ENCODE measurements at regions not wholly inside any gene's neighbourhood (a gene's known extent, or its start where the extent isn't known, plus 50 kb on each side); places are given as distances from the start of the nearest gene placed in this dataset.

DNA sequence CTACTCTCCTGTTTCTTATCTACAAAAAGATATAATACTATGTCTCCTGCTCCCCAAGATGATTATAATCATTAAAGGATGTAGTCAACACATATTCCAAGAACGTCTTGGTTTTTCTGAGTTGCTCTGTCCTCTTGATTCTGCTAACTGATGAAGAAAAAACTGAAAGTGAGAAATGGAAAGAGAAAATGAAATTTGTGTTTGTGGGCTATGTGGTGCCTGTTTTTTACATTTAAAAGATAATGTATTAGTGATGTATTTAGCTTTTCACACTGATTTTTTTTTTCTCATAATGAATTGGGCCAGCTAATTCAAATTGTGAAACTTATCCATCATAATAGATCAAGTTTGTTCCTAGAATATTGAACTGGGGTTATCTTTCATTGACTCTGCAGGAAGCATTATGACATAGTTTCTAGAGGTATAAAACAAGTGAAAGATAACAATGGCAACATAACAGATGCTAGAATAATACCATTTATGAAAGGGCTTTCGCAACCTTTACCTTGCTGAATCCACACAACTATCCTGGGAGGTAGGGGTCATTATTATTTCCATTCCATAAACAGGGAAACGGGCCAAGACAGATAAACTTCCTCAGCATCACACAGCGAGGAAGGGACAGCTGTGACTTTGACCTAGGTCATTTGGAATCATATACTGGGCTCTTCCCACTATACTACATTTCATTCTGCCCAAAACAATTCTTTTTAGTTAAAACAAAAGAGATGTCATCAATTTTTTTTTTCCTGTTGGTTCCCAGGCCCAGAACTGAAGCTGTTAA lies 336.7 kb downstream of the GJA1 start:
- no peak overlapping the region for H3K9ac ChIP-seq (ENCODE audit: low read length in 3 of 3)
- H3K27me3 ChIP-seq (ENCODE audit: control insufficient read depth, insufficient read depth, low read length), result no peaks in the 10 kb centered on the region
- no peaks in the 10 kb centered on the region for H3K9me3 ChIP-seq (ENCODE audit: control insufficient read depth in 2 of 3, insufficient read depth in 1 of 3, low read length in 3 of 3)
- H3K4me3 ChIP-seq (ENCODE audit: low read length in 3 of 3), result no peak overlapping the region
- H3K36me3 ChIP-seq (ENCODE audit: control insufficient read depth in 2 of 3, insufficient read depth in 3 of 3, low read length in 3 of 3), result no peaks in the 10 kb centered on the region
- no peak overlapping the region for H3K27ac ChIP-seq (ENCODE audit: low read depth in 2 of 2, low read length in 2 of 2)
- DNase-seq (peak in 1 of 5 donors; percentile 34), FAIRE-seq (no peak)
- H3K4me1 ChIP-seq (ENCODE audit: control insufficient read depth in 2 of 3, insufficient read depth in 2 of 3, low read depth in 1 of 3, low read length in 3 of 3), result no peaks in the 10 kb centered on the region
- TF ChIP-seq, protein P1, sequence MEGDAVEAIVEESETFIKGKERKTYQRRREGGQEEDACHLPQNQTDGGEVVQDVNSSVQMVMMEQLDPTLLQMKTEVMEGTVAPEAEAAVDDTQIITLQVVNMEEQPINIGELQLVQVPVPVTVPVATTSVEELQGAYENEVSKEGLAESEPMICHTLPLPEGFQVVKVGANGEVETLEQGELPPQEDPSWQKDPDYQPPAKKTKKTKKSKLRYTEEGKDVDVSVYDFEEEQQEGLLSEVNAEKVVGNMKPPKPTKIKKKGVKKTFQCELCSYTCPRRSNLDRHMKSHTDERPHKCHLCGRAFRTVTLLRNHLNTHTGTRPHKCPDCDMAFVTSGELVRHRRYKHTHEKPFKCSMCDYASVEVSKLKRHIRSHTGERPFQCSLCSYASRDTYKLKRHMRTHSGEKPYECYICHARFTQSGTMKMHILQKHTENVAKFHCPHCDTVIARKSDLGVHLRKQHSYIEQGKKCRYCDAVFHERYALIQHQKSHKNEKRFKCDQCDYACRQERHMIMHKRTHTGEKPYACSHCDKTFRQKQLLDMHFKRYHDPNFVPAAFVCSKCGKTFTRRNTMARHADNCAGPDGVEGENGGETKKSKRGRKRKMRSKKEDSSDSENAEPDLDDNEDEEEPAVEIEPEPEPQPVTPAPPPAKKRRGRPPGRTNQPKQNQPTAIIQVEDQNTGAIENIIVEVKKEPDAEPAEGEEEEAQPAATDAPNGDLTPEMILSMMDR (IDR thresholded peaks at IDR 0.05; ENCODE audit: borderline replicate concordance, extremely low read depth, insufficient read depth), result no peak
- intact Hi-C loops (cut with DNase I), result no loop called here

DNA sequence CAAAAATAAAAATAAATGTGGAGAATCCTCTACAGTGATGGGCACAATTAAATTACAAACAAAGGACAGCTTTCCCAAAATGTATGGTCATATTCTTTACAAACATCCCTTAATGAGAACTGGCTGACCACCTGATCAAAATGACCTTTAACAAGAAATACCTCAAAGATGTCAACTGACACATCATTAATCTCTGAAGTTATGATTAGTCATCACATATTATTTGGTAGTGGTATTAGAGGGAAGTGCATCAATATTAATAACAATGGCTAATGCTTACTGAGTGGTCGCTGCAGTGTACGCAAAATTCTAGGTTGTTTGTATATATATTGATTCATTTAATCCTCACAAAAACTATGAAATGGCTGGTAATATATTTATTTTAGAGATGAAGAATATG lies 340.6 kb downstream of the GJA1 start:
- H3K4me3 ChIP-seq (ENCODE audit: low read length in 3 of 3), result no peak overlapping the region
- intact Hi-C loops (cut with DNase I), result no loop called here
- H3K27ac ChIP-seq (ENCODE audit: low read depth in 2 of 2, low read length in 2 of 2), result no peak overlapping the region
- no peaks in the 10 kb centered on the region for H3K4me1 ChIP-seq (ENCODE audit: control insufficient read depth in 2 of 3, insufficient read depth in 2 of 3, low read depth in 1 of 3, low read length in 3 of 3)
- no peak overlapping the region for H3K9ac ChIP-seq (ENCODE audit: low read length in 3 of 3)
- H3K36me3 ChIP-seq (ENCODE audit: control insufficient read depth in 2 of 3, insufficient read depth in 3 of 3, low read length in 3 of 3), result no peaks in the 10 kb centered on the region
- TF ChIP-seq, protein P1 (IDR thresholded peaks at IDR 0.05; ENCODE audit: borderline replicate concordance, extremely low read depth, insufficient read depth), result no peak
- H3K27me3 ChIP-seq (ENCODE audit: control insufficient read depth, insufficient read depth, low read length), result no peaks in the 10 kb centered on the region
- DNase-seq, result no peak
- no peak for FAIRE-seq
- H3K9me3 ChIP-seq (ENCODE audit: control insufficient read depth in 2 of 3, insufficient read depth in 1 of 3, low read length in 3 of 3), result no peaks in the 10 kb centered on the region

DNA sequence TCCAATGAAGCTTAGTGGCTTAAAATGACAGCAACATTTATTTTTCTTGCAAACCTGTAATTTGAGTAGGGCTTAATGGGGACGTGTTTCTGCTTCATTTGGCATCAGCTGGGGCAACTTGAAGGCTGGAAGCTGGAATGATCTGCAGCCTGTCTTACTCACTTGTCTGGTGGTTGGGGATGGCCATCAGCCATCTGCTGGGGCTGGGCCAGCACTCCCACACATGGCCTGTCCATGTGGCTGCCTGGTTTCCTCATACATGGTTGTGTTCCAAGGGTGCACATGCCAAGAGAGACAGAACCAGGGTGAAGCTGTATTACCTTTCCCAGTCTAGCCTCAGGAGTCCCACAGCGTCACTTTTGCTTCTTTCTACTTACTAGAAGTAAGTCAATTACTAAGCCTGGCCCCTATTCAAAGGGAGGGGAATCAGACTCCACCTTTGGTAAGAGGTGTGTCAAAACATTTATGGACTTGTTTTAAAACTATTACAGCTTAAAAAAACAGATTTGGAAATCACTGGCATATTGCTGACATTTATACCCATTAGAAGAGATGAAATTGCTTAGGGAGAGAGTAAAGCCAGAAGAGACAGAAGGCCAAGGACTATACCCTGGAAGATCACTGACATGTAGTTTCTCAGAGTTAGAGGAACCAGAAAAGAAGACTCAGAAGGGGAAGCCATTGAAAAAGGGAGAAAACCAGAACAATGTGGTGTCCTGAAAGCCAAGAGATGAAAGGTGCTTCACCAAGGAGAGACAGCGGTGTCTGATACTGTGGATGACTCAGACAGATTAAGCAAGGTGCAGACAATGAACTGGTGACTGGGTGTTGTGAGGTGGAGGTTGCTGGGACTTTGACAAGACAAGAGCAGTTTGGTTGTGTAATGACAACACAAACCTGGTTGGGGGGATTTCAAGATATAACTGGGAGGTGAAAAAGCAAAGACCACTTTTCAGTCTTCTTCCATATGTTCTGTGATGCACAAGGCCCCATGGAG lies 345.2 kb downstream of the GJA1 start:
- Histone ChIP-seq H3K4me1 (ENCODE audit: control insufficient read depth in 2 of 3, insufficient read depth in 2 of 3, low read depth in 1 of 3, low read length in 3 of 3) (no peaks in the 10 kb centered on the region), H3K9me3 (ENCODE audit: control insufficient read depth in 2 of 3, insufficient read depth in 1 of 3, low read length in 3 of 3) (no peaks in the 10 kb centered on the region), H3K27ac (ENCODE audit: low read depth in 2 of 2, low read length in 2 of 2) (no peak overlapping the region), H3K4me3 (ENCODE audit: low read length in 3 of 3) (no peak overlapping the region), H3K9ac (ENCODE audit: low read length in 3 of 3) (no peak overlapping the region), H3K36me3 (ENCODE audit: control insufficient read depth in 2 of 3, insufficient read depth in 3 of 3, low read length in 3 of 3) (no peaks in the 10 kb centered on the region), H3K27me3 (ENCODE audit: control insufficient read depth, insufficient read depth, low read length) (no peaks in the 10 kb centered on the region)
- TF ChIP-seq, protein P1 (IDR thresholded peaks at IDR 0.05; ENCODE audit: borderline replicate concordance, extremely low read depth, insufficient read depth), result no peak
- DNase-seq (peak; percentile 62 to 90 (median 78)), FAIRE-seq (no peak)
- intact Hi-C loops (cut with DNase I), result no loop called here
